Glomerular visceral epithelial cell (primary cell): ENCODE measurements at regions not wholly inside any gene's neighbourhood (a gene's known extent, or its start where the extent isn't known, plus 50 kb on each side); places are given as distances from the start of the nearest gene placed in this dataset.
"Not testable (repeated sequence)": the region's sequence is repeated elsewhere in the genome, so short reads cannot be mapped to it uniquely, and the experiment has no call there.

Experiments used
- DNase-seq: peaks from one replicate; pipeline ENCODE4 v3.0.0-alpha.2; 2016; ENCODE audit errors: extremely low spot score

DNA sequence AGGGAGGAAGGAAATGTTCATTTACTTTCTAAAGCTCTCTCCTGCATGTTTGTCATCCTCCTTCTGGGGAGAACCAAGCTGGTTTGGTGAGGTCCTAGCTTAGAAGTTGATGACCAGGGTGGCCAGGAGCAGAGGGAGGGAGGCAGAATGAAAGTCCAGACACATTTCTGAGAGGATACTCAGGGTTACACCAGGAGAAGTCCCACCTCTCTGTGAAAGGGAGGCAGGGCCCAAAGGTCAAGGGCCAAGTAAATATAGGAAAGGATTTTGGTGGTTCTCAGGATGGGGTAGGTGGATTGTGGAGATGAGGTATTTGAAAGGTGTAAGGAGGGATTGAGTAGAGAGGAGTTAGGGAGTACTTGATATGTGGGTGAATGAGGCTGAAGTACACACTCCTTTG, 58.0 kb upstream of the FBXO11 start:
- DNase-seq: no peak

DNA sequence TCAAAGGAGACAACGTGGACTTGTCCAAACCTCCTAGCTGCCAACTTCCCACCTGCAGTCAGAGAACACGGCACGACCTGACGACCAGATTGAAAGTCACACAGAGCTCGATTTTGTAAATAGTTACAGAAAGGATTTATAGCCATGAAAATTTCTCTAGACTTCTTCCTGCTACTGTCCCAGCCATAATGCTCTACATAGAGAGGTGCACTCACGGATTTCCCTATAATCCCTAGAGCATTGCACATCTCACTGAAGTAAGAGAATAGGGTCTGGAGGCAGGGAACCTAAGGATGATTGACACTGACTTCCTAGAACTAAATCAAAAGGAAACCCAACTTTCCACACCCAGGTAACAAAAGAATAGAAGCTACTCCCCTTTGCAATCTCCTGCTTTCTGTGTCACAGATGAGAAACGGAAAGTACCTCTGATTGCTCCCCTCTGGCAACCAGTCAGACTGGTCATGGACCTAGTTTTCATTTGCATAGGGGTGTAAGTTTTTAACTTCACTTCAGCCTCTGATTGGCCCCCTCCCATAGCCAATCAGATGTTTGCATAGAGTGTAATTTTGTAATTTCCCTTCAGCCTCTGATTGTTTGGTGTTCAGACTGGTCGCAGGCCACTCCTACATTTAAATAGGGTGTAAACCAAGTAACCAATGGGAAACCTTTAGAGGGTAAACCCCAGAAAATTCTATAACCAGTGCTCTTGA, 58.6 kb upstream of the FBXO11 start:
- no peak for DNase-seq

GRCh38 chr2:47976728-47977127, 70.4 kb upstream of the FBXO11 start:
- not testable (repeated sequence) for DNase-seq

DNA sequence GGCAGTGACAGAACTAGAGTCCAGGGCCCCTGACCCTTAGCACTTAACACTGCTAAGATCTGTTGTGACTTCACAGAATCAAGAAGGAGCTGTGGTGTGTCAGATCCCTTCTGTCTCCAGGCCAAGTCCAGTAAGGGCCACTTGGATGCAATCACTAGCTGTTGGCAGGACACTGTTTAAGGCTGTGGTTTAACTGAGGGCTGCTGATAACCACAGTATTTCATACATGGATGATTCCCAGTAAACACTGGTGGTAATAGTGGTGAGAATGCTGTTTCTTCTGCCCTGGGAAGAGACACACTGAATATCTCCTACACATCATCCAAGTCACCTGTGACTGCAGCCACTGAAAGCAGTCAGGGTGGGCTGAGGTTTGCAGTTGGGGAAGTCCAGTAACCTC, 77.7 kb upstream of the FBXO11 start:
- DNase-seq: peak; percentile 77

DNA sequence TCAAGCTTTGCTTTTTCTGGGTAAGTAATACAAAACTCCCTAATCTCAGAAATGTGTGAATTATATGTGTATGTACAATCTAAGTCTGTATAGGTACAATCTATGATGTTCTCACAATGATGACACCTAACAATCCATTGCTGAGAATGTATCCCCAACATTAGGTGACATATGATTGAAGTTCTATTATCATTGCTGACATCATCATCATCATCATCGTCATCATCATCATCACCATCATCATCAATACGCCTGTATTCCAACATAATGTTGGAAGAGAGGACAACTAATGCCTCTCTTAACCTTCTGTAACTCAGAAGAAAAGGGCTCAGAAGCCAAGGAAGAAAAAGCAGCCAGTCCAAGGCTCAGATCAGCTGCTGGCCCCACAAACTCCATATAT, 84.2 kb upstream of the FBXO11 start:
- DNase-seq: no peak

- DNase-seq: no peak
These were observed 86.4 kb upstream of the FBXO11 start for GRCh38 chr2:47992671-47993070.

DNA sequence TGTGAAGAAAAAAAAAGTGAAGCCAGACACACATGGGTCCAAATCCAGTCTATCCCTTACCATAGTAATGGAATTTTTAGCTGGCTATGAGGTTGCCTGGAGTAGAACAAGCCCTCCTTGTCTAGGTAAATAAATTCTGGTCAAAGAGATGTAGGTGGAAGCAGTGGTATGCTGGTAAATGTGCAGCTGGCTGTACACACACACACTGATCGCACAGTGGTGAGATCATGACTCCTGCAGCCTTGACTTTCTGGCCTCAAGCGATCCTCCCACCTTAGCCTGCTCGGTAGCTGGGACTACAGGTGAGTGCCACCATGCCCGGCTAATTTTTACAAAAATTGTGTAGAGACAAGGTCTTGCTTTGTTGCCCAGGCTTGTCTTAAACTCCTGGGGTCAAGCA, 90.5 kb upstream of the FBXO11 start:
- no peak for DNase-seq

DNA sequence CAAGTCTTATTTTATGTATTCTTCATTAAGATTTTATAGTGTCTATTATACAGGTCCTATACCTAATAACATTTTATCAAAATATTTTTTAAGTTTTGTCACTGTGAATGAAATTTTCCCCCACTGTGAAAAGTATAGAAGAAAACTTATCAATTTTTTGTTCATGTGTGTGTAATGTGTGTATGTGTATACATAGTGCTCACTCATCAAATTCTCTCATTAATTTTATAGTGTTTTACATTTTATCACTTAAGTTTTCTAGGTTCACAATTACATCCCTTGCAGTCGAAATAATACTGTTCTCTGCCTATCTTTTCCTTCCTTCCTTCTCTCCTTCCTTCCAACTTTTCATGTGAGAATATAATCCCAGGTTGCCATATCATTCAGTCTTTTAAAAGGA, 93.2 kb upstream of the FBXO11 start:
- DNase-seq: no peak

- DNase-seq: no peak
These were observed 95.2 kb upstream of the FBXO11 start for GRCh38 chr2:48001498-48001897.

GRCh38 chr2:48006094-48006493, 99.8 kb upstream of the FBXO11 start:
- DNase-seq: no peak

DNA sequence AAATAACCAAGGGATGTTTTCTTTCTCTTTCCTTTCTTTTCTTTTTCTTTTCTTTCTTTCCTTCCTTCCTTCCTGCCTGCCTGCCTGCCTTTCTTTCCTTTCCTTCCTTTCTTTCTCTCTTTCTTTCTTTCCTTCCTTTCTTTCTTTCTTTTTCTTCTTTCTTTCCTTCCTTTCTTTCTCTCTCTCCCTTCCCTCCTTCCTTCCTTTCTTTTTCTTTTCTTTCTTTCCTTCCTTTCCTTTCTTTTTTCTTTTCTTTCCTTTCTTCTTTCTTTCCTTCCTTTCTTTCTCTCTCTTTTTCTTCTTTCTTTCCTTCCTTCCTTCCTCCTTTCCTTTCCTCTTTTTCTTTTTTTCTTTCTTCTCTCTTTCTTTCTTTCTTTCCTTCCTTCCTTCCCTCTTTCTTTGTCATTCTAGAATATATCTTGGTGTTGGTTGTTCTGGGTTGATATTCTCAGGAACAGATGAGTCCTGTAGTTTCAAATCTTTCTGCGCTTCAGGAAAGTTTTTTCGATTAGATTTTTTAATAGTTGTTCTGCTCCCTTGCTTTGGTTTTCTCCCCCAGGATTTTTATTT, 101.5 kb upstream of the FBXO11 start:
- no peak for DNase-seq

DNA sequence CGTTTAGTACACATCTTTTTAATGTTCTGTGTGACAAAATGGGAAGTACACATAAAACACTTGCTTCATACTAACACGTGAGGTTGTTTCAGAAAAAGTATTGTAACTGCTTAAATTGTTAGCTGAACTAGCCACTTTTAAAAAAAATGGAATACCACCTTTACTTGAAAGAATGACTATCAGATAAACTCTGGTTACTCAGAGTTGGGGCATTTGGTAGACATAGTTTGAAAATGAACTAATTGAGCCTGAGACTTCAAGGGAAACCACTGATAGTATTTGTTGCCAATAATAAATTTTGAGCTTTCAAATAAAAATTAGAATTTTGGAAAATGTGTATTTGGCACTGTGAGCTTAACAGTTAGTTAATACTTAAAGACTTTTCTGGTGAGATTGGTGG, 103.0 kb upstream of the FBXO11 start:
- DNase-seq: no peak

DNA sequence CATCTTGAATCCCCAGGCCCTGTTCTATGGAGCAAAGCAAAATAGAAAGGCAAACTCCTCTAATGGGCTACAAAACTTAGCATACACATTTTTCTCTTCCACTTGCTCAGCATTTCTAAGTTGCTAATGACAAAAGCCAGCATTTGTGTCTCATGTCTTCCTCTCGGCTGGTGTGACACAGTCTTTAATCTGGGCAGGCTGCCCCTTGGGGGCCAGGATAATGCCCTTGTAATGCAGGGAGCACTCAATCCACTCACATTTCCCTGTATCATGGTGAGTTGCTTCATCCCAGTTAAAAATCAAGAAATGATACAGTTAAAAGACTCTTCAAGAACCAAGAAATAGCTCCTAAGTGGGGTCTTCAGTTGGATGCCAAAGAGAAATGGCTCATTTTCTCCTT, 109.1 kb upstream of the FBXO11 start:
- DNase-seq: no peak

DNA sequence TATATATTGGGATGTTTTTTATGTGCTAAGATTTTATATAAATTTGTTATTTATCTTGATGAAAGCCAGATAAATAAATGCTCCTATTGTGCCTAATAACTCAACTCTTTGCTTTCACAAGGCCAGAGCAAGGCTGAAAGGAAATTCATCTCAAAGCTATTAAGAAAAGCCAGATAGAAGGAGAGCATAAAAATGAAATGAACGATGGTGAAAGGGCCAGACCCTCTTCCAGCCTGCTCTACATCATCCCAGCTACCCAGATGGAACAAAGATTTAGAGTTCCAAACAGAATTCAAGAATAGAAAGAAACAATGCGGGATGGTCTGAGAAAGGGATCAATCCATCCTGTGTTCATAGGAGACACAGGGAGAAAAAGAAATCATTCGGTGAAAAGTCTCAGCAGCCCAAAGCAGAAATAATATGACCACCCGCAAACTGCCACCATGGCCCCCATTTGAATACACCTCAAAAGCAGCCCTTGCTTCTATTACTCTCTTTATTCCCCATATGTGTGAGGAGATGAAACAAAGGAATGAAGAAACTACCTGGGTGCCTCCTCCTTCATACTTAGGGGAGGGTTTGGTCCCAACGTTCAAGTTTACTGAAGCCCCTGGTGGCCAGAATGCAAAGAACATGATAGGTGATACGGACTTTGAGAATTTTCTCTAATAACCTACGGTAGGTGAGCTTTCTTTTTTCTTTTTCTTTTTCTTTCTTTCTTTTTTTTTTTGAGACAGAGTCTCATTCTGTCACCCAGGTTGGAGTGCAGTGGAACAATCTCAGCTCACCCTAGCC, 110.1 kb upstream of the FBXO11 start:
- no peak for DNase-seq

- no peak for DNase-seq
These were observed 110.8 kb upstream of the FBXO11 start for GRCh38 chr2:48017136-48017535.

DNA sequence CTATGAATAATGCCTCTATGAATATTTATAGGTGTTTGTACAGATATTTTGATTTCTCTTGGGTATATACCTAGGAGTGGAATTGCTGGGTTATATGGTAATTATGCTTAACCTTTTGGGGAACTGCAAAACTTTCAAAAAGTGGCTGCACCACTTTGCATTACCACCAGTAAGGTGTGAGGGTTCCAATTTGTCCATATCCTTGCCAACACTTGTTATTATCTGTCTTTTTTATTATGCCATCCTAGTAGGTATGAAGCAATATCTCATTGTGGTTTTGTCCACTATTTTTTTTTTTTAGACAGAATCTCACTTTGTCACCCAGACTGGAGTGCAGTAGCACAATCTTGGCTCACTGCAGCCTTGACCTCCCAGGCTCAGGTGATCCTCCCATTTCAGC, 112.2 kb upstream of the FBXO11 start:
- no peak for DNase-seq

DNA sequence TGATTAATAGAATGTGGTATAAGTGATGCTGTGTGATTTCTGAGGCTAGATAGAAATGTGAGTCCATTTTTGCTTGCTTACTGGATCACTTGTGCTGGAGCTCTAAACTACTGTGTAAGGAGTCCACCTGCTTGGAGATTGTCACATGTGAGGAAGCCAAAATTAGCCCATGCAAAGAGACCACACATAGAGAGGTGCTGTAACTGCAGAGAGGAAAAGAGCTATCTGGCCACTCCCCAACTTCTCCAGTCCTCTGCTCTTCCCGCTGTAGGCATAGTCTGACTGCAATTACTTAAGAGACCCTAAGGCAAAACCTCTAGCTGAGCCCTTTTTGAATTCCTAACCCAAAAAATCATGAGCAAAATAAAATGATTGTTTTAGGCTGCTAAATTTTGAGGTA, 120.6 kb upstream of the FBXO11 start:
- no peak for DNase-seq

DNA sequence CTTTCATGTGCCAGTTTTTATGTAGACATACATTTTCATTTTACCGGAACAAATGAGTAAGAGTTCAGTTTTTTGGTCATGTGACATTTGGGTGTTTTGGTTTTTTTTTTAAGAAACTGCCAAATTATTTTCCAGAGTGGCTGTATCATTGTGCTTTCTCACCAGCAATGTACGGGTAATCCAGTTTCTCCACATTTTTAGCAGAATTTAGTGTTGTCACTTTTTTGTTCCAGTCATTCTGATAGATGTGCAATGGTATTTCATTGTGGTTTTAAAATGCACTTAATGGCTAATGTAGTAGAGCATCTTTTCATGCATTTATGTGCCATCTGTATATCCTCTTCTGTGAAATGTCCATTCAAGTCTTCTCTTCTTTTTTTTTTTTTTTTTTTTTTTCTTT, 126.5 kb upstream of the FBXO11 start:
- no peak for DNase-seq

GRCh38 chr2:48034295-48034694, 128.0 kb upstream of the FBXO11 start:
- no peak for DNase-seq

DNA sequence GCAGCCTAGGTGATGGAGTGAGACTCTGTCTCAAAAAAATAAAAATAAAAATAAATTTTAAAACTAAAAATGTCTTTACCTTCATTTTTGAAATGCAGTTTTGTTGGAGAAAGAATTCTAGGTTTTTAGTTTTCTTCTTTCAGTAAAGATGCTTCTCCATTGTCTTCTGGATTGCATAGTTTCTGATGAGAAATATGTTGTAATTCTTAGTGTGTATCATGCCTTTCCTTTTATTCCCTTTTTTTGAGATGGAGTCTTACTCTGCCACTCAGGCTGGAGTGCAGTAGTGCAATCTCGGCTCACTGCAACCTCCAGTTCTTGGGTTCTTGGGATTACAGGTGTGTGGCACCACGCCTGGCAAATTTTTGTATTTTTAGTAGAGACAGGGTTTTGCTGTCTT, 130.0 kb upstream of the FBXO11 start:
- no peak for DNase-seq

DNA sequence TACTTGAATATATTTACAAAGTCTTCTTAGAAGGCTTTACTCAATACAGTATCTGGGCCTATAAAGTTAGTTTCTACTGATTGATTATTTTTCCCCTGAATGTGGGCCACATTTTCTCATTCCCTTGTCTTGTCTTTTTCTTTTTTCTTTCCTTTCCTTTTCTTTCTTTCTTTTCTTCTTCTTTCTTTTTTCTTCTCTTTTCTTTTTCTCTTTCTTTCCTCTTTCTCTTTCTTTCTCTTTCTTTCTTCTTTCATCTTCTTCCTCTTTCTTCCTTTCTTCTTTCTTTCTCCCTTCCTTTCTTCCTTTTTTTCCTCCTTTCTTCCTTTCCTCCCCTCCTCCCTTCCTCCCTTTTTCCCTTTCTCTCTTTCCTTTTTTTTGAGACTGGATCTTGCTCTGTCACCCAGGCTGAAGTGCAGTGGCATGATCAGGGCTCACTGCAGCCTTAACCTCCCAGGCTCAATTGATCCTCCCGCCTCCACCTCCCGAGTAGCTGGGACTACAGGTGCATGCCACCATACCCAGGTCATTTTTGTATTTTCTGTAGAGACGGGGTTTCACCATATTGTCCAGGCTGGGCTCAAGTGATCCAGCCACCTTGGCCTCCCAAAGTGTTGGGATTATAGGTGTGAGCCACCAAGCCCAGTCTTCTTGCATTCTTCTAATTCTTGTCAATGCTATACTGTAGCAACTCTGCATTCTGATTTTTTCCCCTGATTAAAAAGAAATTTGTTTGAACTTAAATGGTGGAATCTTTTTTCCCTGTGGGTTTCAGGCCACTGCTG, 133.1 kb upstream of the FBXO11 start:
- no peak for DNase-seq

GRCh38 chr2:48043131-48043700, 136.9 kb upstream of the FBXO11 start:
- no peak for DNase-seq
